Activated T-cell treated with anti-CD3 and anti-CD28 coated beads for 24 hours (primary cell): ENCODE measurements at regions not wholly inside any gene's neighbourhood (a gene's known extent, or its start where the extent isn't known, plus 50 kb on each side); places are given as distances from the start of the nearest gene placed in this dataset.
"Not testable (repeated sequence)": the region's sequence is repeated elsewhere in the genome, so short reads cannot be mapped to it uniquely, and the experiment has no call there.

Source experiments
- DNase-seq: peaks from one replicate; pipeline ENCODE4 v3.0.0-alpha.2; 2020; ENCODE audit warnings: low read depth

- DNase-seq, result not testable (repeated sequence)
Observed at GRCh38 chr18:46229641-46230040, 125.5 kb downstream of the HAUS1 start.

- no peak for DNase-seq
Observed at GRCh38 chr18:46236156-46236555, 132.0 kb downstream of the HAUS1 start.

- no peak for DNase-seq
Observed at GRCh38 chr18:46237891-46238290, 133.7 kb downstream of the HAUS1 start.

GRCh38 chr18:46239549-46239948 is 135.4 kb downstream of the HAUS1 start:
- DNase-seq, result no peak

- DNase-seq, result no peak
Observed at GRCh38 chr18:46239998-46240397, 135.8 kb downstream of the HAUS1 start.

- DNase-seq, result not testable (repeated sequence)
Observed at GRCh38 chr18:46241393-46241792, 137.2 kb downstream of the HAUS1 start.

- no peak for DNase-seq
Observed at GRCh38 chr18:46242183-46242582, 138.0 kb downstream of the HAUS1 start.

- no peak for DNase-seq
Observed at GRCh38 chr18:46243095-46243494, 138.9 kb downstream of the HAUS1 start.

- no peak for DNase-seq
Observed at GRCh38 chr18:46243673-46244072, 139.5 kb downstream of the HAUS1 start.

- no peak for DNase-seq
Observed at GRCh38 chr18:46246101-46246500, 141.9 kb downstream of the HAUS1 start.

GRCh38 chr18:46247942-46248341 is 143.8 kb downstream of the HAUS1 start:
- DNase-seq, result no peak

GRCh38 chr18:46250084-46250811 is 146.1 kb downstream of the HAUS1 start:
- peak; percentile 36 for DNase-seq

GRCh38 chr18:46250812-46251173 is 146.6 kb downstream of the HAUS1 start:
- DNase-seq, result no peak

- no peak for DNase-seq
Observed at GRCh38 chr18:46252759-46253158, 148.6 kb downstream of the HAUS1 start.

- DNase-seq, result no peak
Observed at GRCh38 chr18:46253498-46253897, 149.3 kb downstream of the HAUS1 start.

- no peak for DNase-seq
Observed at GRCh38 chr18:46256078-46256477, 151.9 kb downstream of the HAUS1 start.

GRCh38 chr18:46257366-46257765 is 153.2 kb downstream of the HAUS1 start:
- DNase-seq, result no peak

GRCh38 chr18:46260016-46260878 is 156.1 kb downstream of the HAUS1 start:
- no peak for DNase-seq

- no peak for DNase-seq
Observed at GRCh38 chr18:46260879-46261143, 156.6 kb downstream of the HAUS1 start.

GRCh38 chr18:46261799-46262198 is 157.6 kb downstream of the HAUS1 start:
- DNase-seq, result no peak

GRCh38 chr18:46262856-46263255 is 158.7 kb downstream of the HAUS1 start:
- DNase-seq, result no peak

GRCh38 chr18:46264255-46264654 is 160.1 kb downstream of the HAUS1 start:
- DNase-seq, result no peak
